ENCODE measurements at regions not wholly inside any gene's neighbourhood (a gene's known extent, or its start where the extent isn't known, plus 50 kb on each side); places are given as distances from the start of the nearest gene placed in this dataset.

- no peak for DNase-seq
Measured at GRCh38 chr15:87131067-87131466, 1051.4 kb downstream of the AGBL1 start.

GRCh38 chr15:87129916-87130315 lies 1050.2 kb downstream of the AGBL1 start:
- DNase-seq = no peak

GRCh38 chr15:87123676-87124382 lies 1044.2 kb downstream of the AGBL1 start:
- no peak for DNase-seq

- peak; percentile 29 for DNase-seq
Measured at GRCh38 chr15:87121336-87121735, 1041.7 kb downstream of the AGBL1 start.

GRCh38 chr15:87120555-87120954 lies 1040.9 kb downstream of the AGBL1 start:
- no peak for DNase-seq

GRCh38 chr15:87118846-87119245 lies 1039.2 kb downstream of the AGBL1 start:
- no peak for DNase-seq

GRCh38 chr15:87118435-87118834 lies 1038.8 kb downstream of the AGBL1 start:
- DNase-seq = no peak

GRCh38 chr15:87115795-87116194 lies 1036.1 kb downstream of the AGBL1 start:
- DNase-seq = no peak

GRCh38 chr15:87099916-87100315 lies 1020.2 kb downstream of the AGBL1 start:
- no peak for DNase-seq

- DNase-seq = no peak
Measured at GRCh38 chr15:87089551-87089950, 1009.9 kb downstream of the AGBL1 start.

- no peak for DNase-seq
Measured at GRCh38 chr15:87083201-87083600, 1003.5 kb downstream of the AGBL1 start.

- no peak for DNase-seq
Measured at GRCh38 chr15:87082581-87082980, 1002.9 kb downstream of the AGBL1 start.

- DNase-seq = no peak
Measured at GRCh38 chr15:87080547-87080946, 1000.9 kb downstream of the AGBL1 start.
